ENCODE measurements at regions not wholly inside any gene's neighbourhood (a gene's known extent, or its start where the extent isn't known, plus 50 kb on each side); places are given as distances from the start of the nearest gene placed in this dataset.

DNA sequence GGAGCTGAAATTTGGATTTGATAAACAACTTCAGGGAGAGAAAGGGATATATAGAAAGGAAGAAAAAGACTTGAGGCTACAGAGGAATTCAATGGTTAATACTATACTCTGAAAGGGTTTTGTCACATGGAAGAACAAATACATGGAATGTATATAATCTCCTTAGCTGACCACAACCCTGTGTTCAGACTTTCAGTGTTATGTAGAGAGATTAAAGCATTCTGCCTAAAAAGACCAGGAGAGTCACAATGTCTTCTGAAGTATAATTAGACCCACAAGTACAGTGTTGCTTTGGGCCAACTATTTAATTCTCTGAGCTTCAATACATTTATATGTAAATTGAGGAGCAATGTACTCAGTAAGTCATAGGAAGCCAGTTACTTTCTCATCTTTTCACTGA, 123.8 kb upstream of the FSHR start:
- Histone ChIP-seq H3F3A (ENCODE audit: insufficient read depth, low read length) (no peaks in the 10 kb centered on the region), H4K20me1 (ENCODE audit: insufficient read depth, low read length) (no peaks in the 10 kb centered on the region), H3K9me2 (ENCODE audit: low read depth, low read length) (no peaks in the 10 kb centered on the region), H2AFZ (ENCODE audit: low read length) (no peak overlapping the region), H3K4me1 (ENCODE audit: insufficient read depth, low read length, severe bottlenecking) (no peaks in the 10 kb centered on the region), H3K4me3 (ENCODE audit: low read depth, low read length, poor library complexity, severe bottlenecking) (no peak overlapping the region), H3K36me3 (ENCODE audit: insufficient read depth, low read length) (no peaks in the 10 kb centered on the region), H3K9ac (ENCODE audit: low read length) (no peak overlapping the region), H3K27ac (ENCODE audit: low read depth, low read length, poor library complexity, severe bottlenecking) (no peak overlapping the region), H3K9me3 (ENCODE audit: low read length) (no peaks in the 10 kb centered on the region), H3K79me2 (ENCODE audit: insufficient read depth, low read length) (no peaks in the 10 kb centered on the region), H3K27me3 (ENCODE audit: insufficient read depth, low read length) (no peaks in the 10 kb centered on the region), H3K4me2 (ENCODE audit: low read length) (no peak overlapping the region)
- TF ChIP-seq EZH2 (IDR thresholded peaks at IDR 0.05; ENCODE audit: borderline replicate concordance, low read length) = no peak
- TF ChIP-seq, protein P1, sequence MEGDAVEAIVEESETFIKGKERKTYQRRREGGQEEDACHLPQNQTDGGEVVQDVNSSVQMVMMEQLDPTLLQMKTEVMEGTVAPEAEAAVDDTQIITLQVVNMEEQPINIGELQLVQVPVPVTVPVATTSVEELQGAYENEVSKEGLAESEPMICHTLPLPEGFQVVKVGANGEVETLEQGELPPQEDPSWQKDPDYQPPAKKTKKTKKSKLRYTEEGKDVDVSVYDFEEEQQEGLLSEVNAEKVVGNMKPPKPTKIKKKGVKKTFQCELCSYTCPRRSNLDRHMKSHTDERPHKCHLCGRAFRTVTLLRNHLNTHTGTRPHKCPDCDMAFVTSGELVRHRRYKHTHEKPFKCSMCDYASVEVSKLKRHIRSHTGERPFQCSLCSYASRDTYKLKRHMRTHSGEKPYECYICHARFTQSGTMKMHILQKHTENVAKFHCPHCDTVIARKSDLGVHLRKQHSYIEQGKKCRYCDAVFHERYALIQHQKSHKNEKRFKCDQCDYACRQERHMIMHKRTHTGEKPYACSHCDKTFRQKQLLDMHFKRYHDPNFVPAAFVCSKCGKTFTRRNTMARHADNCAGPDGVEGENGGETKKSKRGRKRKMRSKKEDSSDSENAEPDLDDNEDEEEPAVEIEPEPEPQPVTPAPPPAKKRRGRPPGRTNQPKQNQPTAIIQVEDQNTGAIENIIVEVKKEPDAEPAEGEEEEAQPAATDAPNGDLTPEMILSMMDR (IDR thresholded peaks at IDR 0.05; ENCODE audit: low read length) = no peak

- H3K79me2 ChIP-seq (ENCODE audit: insufficient read depth, low read length) = no peaks in the 10 kb centered on the region
- no peaks in the 10 kb centered on the region for H3K9me2 ChIP-seq (ENCODE audit: low read depth, low read length)
- H3K4me2 ChIP-seq (ENCODE audit: low read length) = no peak overlapping the region
- H3K4me1 ChIP-seq (ENCODE audit: insufficient read depth, low read length, severe bottlenecking) = no peaks in the 10 kb centered on the region
- H3K27ac ChIP-seq (ENCODE audit: low read depth, low read length, poor library complexity, severe bottlenecking) = no peak overlapping the region
- H3K9ac ChIP-seq (ENCODE audit: low read length) = no peak overlapping the region
- H3K4me3 ChIP-seq (ENCODE audit: low read depth, low read length, poor library complexity, severe bottlenecking) = no peak overlapping the region
- no peaks in the 10 kb centered on the region for H3F3A ChIP-seq (ENCODE audit: insufficient read depth, low read length)
- no peaks in the 10 kb centered on the region for H3K27me3 ChIP-seq (ENCODE audit: insufficient read depth, low read length)
- H2AFZ ChIP-seq (ENCODE audit: low read length) = no peak overlapping the region
- no peaks in the 10 kb centered on the region for H3K9me3 ChIP-seq (ENCODE audit: low read length)
- H3K36me3 ChIP-seq (ENCODE audit: insufficient read depth, low read length) = no peaks in the 10 kb centered on the region
- H4K20me1 ChIP-seq (ENCODE audit: insufficient read depth, low read length) = no peaks in the 10 kb centered on the region
- TF ChIP-seq, protein P1 (IDR thresholded peaks at IDR 0.05; ENCODE audit: low read length) = no peak
- TF ChIP-seq EZH2 (IDR thresholded peaks at IDR 0.05; ENCODE audit: borderline replicate concordance, low read length) = no peak
Measured at GRCh38 chr2:49271060-49271606, 116.8 kb upstream of the FSHR start.

GRCh38 chr2:49270091-49270490, 115.8 kb upstream of the FSHR start:
- Histone ChIP-seq H3K9ac (ENCODE audit: low read length) (no peak overlapping the region), H3K36me3 (ENCODE audit: insufficient read depth, low read length) (no peaks in the 10 kb centered on the region), H4K20me1 (ENCODE audit: insufficient read depth, low read length) (no peaks in the 10 kb centered on the region), H3K79me2 (ENCODE audit: insufficient read depth, low read length) (no peaks in the 10 kb centered on the region), H3F3A (ENCODE audit: insufficient read depth, low read length) (no peaks in the 10 kb centered on the region), H3K27ac (ENCODE audit: low read depth, low read length, poor library complexity, severe bottlenecking) (no peak overlapping the region), H3K4me2 (ENCODE audit: low read length) (no peak overlapping the region), H3K9me3 (ENCODE audit: low read length) (no peaks in the 10 kb centered on the region), H3K4me1 (ENCODE audit: insufficient read depth, low read length, severe bottlenecking) (no peaks in the 10 kb centered on the region), H2AFZ (ENCODE audit: low read length) (no peak overlapping the region), H3K9me2 (ENCODE audit: low read depth, low read length) (no peaks in the 10 kb centered on the region), H3K27me3 (ENCODE audit: insufficient read depth, low read length) (no peaks in the 10 kb centered on the region), H3K4me3 (ENCODE audit: low read depth, low read length, poor library complexity, severe bottlenecking) (no peak overlapping the region)
- TF ChIP-seq, protein P1 (IDR thresholded peaks at IDR 0.05; ENCODE audit: low read length) = no peak
- no peak for TF ChIP-seq EZH2 (IDR thresholded peaks at IDR 0.05; ENCODE audit: borderline replicate concordance, low read length)

All from OCI-LY1 (cell line).